SK-N-MC (cell line): ENCODE measurements at regions not wholly inside any gene's neighbourhood (a gene's known extent, or its start where the extent isn't known, plus 50 kb on each side); places are given as distances from the start of the nearest gene placed in this dataset.

Source experiments
- DNase-seq: peaks from one replicate; pipeline ENCODE4 v3.0.0-alpha.2; 2011; ENCODE audit warnings: low read depth, low spot score
- H3K27ac ChIP-seq: fragments of 200-600 bp; sonication (generic); 2 replicates; pipeline ENCODE4 v1.5.1; 2016; ENCODE audit warnings: mixed run types
- H3K36me3 ChIP-seq: fragments of 200-600 bp; sonication (generic); 2 replicates; pipeline ENCODE4 v1.6.1; 2017; ENCODE audit warnings: antibody characterized with exemption, low read length, mixed read lengths; ENCODE audit not compliant: insufficient read depth
- H3K4me3 ChIP-seq: fragments of 200-600 bp; sonication (generic); 2 replicates; pipeline ENCODE4 v1.5.1; 2016
- H3K9ac ChIP-seq: fragments of 200-600 bp; sonication (generic); 2 replicates; pipeline ENCODE4 v1.8.0; 2017; ENCODE audit warnings: mixed run types, mixed read lengths; ENCODE audit not compliant: insufficient read length
- H3K9me3 ChIP-seq: fragments of 200-600 bp; sonication (generic); 2 replicates; pipeline ENCODE4 v1.6.1; 2017; ENCODE audit warnings: low read depth, mild to moderate bottlenecking, antibody characterized with exemption, low read length, moderate library complexity, mixed read lengths
- EZH2 ChIP-seq: fragments of 200-600 bp; sonication (generic); IDR thresholded peaks from one replicate; pipeline ENCODE4 v1.6.1; 2017; ENCODE audit warnings: antibody characterized with exemption
- FOXP2 ChIP-seq: optimal IDR thresholded peaks from 2 replicates; pipeline ENCODE3; 2011; ENCODE audit warnings: mild to moderate bottlenecking, moderate library complexity; ENCODE audit not compliant: insufficient read depth; ENCODE audit errors: extremely low read length, control extremely low read depth
- POLR2AphosphoS5 ChIP-seq: IDR thresholded peaks from 2 replicates; pipeline ENCODE4 v1.6.1; 2012; ENCODE audit warnings: mild to moderate bottlenecking, low read depth, low read length, borderline replicate concordance

DNA sequence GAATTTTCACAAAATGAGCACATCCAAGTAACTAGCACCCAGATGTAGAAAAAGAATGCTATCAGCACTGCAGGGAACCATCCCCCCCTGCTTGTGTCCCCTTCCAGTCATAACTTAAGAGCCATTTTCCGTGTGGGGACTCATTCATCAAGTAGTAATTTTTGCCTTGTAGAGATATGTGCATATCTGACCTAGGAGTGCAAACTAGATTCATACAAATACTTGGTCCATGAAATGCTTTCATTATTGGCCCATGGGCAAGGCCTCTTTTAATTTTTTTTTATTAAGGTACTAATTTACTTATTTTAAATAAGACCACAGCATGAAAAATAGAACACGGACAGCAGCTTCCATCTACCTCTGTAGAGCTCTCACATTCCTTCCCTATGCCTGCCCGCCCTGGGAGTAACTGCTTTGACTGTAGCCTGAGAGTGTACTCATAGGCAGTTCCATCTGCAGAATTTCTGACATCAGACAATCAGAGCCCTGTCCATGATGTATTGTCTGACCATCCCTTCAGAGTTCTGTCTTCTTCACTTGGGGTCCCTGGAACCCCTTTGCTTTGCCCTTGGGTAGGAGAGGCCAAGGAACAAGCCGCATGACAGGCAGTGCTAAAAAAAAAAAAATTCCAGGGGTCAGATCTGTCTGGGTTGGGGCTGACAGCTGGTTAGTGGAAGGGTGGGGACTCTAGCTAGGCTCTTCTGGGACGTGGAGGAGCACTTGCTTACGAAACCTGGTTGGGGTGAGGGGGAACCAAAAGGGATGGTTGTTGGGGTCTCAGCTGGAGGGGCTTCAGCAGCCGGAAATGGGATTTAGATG lies 131.7 kb downstream of the C12orf75 start:
- no peak for DNase-seq

DNA sequence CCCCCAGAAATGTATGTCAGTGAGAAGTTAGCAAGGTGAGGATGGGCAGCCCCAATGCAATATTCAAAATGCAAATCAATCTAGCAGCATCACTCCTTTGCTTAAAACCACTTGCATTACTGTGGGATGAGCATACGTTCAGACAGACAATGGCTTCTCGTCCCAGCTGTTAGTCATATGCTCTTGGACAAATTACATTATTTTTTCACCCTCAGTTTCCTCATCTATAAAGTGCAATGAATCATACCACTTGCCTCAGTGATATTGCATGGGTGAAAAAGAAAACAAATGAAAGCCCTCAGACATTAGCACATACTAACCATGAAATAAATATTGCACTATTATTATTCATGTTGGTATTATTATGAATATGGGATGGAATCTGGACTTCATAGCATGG lies 132.3 kb downstream of the C12orf75 start:
- H3K36me3 ChIP-seq = no peaks in the 10 kb centered on the region
- H3K9me3 ChIP-seq = no peaks in the 10 kb centered on the region
- TF ChIP-seq FOXP2 (no peak), POLR2AphosphoS5 (no peak), EZH2 (no peak)
- H3K4me3 ChIP-seq = no peak overlapping the region
- H3K9ac ChIP-seq = no peak overlapping the region
- H3K27ac ChIP-seq = no peak overlapping the region
- DNase-seq = no peak

More for the DNA sequence above, 131.7 kb downstream of the C12orf75 start:
- TF ChIP-seq EZH2 (no peak), POLR2AphosphoS5 (no peak), FOXP2 (no peak)
- Histone ChIP-seq H3K4me3 (no peak overlapping the region), H3K9me3 (no peaks in the 10 kb centered on the region), H3K27ac (no peak overlapping the region), H3K9ac (no peak overlapping the region), H3K36me3 (no peaks in the 10 kb centered on the region)

DNA sequence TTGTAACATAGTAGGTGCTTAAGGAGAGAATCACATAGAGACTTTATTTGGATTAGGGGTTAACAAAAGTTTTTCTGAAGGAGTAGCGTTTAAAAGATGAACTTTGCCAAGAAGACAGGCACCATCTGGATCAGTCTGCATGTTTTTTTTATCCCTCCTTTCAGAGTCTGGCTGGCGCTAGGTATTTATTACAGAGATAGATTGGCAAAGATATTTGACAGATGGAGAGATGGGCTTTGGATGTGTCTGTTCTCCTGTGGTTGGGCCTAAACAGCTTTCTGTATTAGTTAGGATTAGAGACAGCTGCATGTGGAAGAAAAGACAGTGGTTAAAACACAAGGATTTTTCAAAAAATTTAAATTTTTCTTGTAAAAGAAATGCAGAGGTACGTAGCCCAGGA lies 133.9 kb downstream of the C12orf75 start:
- H3K36me3 ChIP-seq = no peaks in the 10 kb centered on the region
- H3K27ac ChIP-seq = no peak overlapping the region
- H3K9me3 ChIP-seq = no peaks in the 10 kb centered on the region
- DNase-seq = no peak
- H3K4me3 ChIP-seq = no peak overlapping the region
- H3K9ac ChIP-seq = no peak overlapping the region
- no peak for TF ChIP-seq FOXP2
- no peak for TF ChIP-seq POLR2AphosphoS5
- TF ChIP-seq EZH2 = no peak

DNA sequence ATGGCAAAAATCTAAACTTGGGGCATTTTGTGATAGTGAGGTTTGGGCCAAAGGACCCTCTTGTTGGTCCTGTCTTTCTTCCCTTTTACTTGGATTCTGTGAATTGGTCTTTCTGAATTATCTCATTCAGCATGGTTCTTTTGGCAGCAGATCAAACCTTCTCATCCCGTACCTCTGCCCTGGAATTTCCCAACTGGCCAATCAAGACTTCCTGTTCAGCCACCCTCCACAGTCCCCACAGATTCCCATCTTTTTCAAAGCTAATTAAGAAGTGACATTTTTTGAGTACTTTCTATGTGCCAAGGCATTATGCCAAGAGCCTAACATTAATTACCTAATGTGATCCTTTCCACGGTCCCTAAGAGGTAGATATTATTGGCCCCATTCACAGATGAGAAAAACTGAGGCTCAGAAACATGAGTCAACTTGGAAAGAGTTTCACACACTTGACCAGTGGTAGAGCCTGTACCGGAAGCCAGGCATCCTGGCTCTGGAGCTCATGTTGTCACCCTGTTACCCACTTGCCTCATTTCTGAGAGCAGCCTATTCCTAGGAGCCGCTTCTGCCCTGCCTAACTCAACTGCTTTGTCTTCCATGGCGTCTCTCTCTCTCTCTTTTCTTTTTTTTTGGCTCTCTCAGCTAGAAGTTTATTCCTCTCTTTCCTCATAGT lies 135.9 kb downstream of the C12orf75 start:
- TF ChIP-seq FOXP2 = no peak
- no peak for TF ChIP-seq EZH2
- no peak for TF ChIP-seq POLR2AphosphoS5
- H3K9me3 ChIP-seq = no peaks in the 10 kb centered on the region
- no peak overlapping the region for H3K9ac ChIP-seq
- no peak overlapping the region for H3K4me3 ChIP-seq
- no peak overlapping the region for H3K27ac ChIP-seq
- no peak for DNase-seq
- H3K36me3 ChIP-seq = no peaks in the 10 kb centered on the region

DNA sequence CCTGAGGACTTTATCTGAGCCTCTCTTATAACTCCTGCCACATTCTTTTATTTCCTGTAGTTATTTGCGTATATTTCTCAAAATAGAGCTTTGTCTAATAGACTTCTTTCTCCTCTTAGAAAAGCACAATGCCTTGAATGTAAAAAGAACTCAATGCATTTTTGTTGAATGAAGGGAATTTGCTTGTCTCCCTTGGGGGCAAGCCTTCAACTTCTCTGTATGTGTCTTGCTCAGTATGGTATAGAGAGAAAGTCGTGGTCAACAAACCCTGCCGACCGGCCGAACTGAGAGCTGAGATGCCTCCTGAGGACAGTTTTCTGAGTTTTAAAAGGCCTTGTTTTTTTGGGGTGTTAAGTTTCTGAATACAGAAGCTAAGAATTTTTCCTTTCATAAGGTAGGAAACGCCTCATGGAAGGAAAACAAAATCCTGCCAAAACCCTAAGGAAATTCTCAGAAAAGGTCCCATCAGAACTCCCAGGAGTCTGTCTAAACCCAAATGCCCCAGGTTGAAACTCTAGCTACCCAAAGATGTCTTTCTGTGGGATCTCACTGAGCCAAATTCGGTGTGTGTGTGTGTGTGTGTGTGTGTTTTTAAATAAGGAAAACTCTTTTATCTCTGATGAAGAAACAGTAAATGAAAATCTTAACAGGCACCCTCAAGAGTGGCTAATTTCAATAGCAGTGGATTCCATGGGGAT lies 136.6 kb downstream of the C12orf75 start:
- Histone ChIP-seq H3K9me3 (no peaks in the 10 kb centered on the region), H3K9ac (no peak overlapping the region), H3K4me3 (no peak overlapping the region), H3K36me3 (no peaks in the 10 kb centered on the region), H3K27ac (no peak overlapping the region)
- TF ChIP-seq POLR2AphosphoS5 (no peak), EZH2 (no peak)
- DNase-seq = no peak

DNA sequence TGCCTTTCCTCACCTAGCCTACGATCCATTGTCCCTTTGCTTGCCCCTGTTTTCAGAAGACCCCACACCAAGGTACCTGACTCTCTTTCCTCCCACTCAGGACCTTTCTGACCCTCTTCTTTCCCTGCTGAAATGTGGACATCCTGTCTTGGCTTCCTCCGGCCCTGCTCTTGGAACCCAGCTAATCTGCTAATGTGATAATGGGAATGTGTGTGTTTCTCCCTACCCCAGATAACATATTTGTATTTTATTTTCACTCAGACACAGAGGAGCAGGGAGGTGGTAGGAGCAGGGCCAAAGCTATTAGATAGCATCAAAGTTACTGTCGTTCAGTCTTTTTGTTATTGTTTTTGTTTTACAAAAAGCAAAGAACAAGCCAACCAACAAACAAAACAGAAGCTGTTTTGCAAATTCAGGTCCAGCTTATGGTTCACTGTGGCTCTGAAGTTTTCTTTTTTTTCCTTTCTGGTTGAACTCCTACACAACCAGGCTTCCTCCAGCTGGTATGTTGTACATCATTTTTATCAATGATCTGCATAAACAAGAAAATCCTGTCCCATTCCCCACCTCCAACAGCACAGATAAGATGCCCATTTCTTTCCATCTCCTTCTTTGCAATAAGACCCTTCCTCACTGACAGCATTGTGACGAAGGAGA lies 137.3 kb downstream of the C12orf75 start:
- DNase-seq = no peak
- Histone ChIP-seq H3K4me3 (no peak overlapping the region), H3K9ac (no peak overlapping the region), H3K9me3 (no peaks in the 10 kb centered on the region), H3K36me3 (no peaks in the 10 kb centered on the region), H3K27ac (no peak overlapping the region)
- TF ChIP-seq EZH2 = no peak
- TF ChIP-seq POLR2AphosphoS5 = no peak
- TF ChIP-seq FOXP2 = no peak

DNA sequence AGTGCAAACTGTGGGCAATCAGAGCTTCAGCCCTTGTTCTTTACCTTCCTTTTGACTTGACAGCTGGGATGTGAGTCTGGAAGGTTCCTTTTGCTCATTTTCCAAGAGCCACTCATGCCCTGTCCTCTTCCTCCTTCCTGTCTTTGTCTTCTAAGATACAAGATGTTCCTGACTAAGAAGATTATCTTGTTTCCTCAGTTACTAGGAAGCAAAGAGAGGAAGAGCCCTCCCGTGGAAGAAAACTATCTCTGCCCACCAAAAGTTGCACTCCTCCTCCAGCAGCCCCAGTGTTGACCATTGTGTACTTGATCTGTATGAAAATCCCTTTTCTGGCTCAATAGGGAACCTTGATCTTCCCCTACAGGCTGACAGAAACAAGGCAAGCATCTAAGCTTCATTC lies 138.0 kb downstream of the C12orf75 start:
- H3K36me3 ChIP-seq = no peaks in the 10 kb centered on the region
- no peak overlapping the region for H3K4me3 ChIP-seq
- H3K27ac ChIP-seq = no peak overlapping the region
- no peaks in the 10 kb centered on the region for H3K9me3 ChIP-seq
- no peak overlapping the region for H3K9ac ChIP-seq
- DNase-seq = no peak
- TF ChIP-seq FOXP2 = no peak
- no peak for TF ChIP-seq POLR2AphosphoS5
- no peak for TF ChIP-seq EZH2

DNA sequence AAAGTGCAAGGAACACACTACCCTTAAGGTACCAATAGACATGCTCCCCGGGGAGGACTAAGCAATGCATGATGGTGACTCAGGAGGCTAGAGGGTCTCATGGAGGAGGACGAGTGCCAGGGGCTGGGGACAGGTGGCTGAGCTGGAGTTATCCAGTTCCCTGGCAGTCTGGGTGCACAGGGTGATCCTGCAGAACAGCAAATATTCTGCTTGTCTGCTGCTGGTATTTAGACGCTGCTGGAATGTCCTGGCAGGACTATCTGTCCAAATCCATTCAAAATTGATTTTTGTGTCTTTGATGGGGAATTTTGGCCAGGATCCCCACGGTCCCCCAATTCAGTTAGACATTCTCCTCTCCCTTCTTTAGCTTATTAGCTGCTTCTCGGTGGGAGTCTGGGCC lies 138.7 kb downstream of the C12orf75 start:
- no peaks in the 10 kb centered on the region for H3K9me3 ChIP-seq
- no peak for TF ChIP-seq POLR2AphosphoS5
- no peak for TF ChIP-seq EZH2
- TF ChIP-seq FOXP2 = no peak
- DNase-seq = no peak
- H3K36me3 ChIP-seq = no peaks in the 10 kb centered on the region
- H3K9ac ChIP-seq = no peak overlapping the region
- no peak overlapping the region for H3K27ac ChIP-seq
- no peak overlapping the region for H3K4me3 ChIP-seq
